ENCODE measurements at regions not wholly inside any gene's neighbourhood (a gene's known extent, or its start where the extent isn't known, plus 50 kb on each side); places are given as distances from the start of the nearest gene placed in this dataset.

DNA sequence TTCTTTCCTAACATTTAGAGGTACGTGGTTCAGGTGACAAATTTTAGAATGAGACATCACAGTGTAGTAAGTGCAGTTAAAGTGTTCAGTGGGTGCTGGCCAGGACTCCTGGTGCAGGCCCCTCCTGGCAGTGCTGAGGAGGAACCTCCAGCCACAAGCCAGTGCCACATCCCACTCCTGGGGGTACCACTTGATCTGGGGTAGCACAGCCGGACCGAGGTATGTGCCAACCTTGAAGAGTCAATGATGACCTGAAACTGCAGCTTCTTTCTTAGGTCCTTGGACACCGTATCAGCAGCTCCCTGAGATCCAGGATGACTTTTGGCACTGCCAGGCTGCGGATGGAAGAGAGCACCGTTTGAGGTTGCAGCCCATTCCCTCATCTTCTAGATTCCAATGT, 310.4 kb upstream of the IRX4 start:
- no peak for DNase-seq (ENCODE audit: low spot score)
- intact Hi-C loops (cut with DNase I): no loop called here

DNA sequence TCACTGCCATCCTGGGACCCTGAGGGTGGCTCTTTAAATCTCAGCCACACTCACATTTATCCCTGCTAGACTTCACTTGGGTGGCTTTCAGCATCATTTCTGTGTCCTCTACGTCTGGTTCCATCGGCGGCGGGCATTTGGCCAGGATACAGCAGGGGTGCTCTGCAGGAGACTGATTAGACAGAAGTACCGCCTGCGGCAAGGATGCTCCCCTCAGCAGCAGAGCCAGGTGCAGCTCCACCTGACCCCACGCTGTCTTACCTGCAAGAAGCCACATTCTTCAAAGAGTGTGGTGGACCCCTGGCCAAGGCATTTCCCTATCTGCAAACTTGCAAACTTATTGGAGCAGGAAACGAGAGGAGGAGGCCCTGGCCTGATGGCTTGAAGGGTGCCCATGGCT, 309.8 kb upstream of the IRX4 start:
- DNase-seq (ENCODE audit: low spot score): peak; percentile 72
- intact Hi-C loops (cut with DNase I): no loop called here

- DNase-seq (ENCODE audit: low spot score): peak; percentile 69
- intact Hi-C loops (cut with DNase I): no loop called here
Measured at GRCh38 chr5:2191972-2192371, 309.2 kb upstream of the IRX4 start.

DNA sequence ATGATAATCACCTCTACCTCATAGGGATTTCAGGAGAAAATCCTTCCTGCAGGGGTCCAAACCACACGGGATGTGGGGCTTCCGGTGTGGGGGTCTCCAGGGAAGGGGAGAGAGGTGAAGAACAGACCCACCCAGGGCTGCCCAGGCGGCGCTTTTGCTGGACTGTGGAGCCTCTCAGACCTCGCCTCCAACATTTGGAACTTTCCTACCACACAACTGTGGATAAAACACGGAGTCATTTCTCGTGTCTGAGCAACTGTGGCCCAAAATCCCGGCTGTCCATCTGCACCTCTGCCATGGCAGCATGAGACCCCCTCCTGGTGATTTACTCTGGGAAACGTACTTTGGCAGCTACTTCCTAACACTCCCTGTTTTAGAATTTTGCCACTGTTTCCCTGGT, 307.8 kb upstream of the IRX4 start:
- intact Hi-C loops (cut with DNase I): no loop called here
- peak; percentile 26 for DNase-seq (ENCODE audit: low spot score)

DNA sequence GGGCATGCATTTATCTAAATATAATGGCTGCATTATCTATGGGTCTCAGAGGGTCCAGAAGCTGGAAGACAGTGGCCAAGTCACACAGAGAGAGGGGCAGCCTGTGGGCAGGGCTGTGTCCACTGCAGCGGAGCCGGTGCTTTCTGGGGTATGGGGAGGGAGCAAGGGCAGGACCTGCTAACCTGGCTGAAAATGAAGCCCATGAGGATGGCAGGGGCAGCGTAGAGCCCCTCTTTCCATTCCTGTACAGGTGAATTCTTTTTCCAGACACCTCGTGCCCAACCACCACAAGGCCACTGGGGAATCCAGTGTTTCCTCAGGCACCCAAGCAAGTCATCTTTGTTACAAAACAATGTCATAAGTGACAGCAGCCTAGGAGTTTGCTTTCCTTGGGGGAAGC, 305.9 kb upstream of the IRX4 start:
- no peak for DNase-seq (ENCODE audit: low spot score)
- intact Hi-C loops (cut with DNase I): no loop called here

GRCh38 chr5:2188137-2188536, 305.4 kb upstream of the IRX4 start:
- intact Hi-C loops (cut with DNase I): no loop called here

GRCh38 chr5:2187687-2188086, 305.0 kb upstream of the IRX4 start:
- intact Hi-C loops (cut with DNase I): no loop called here
- peak; percentile 60 for DNase-seq (ENCODE audit: low spot score)

More at GRCh38 chr5:2188137-2188536, 305.4 kb upstream of the IRX4 start:
- DNase-seq (ENCODE audit: low spot score): no peak

DNA sequence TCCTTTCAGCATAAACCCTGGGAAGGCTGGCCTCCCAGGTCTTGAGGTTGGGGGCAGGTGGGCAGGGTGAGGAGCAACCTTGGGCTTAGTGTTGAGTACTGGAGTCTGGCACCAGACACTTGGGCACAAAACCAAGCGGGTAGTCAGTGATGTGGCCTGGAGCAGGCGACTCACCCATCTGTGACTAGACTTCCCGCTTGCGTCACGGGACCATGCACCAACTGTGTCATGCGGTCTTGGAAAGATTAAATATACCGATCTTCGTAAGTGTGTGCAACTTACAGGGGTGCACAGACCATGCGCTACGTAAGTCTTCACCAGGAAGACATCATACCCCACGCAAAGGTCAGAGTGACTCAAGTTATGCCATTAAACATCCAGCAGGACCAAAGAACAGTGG, 304.4 kb upstream of the IRX4 start:
- intact Hi-C loops (cut with DNase I): no loop called here
- DNase-seq (ENCODE audit: low spot score): peak; percentile 63

GRCh38 chr5:2186472-2187015, 303.8 kb upstream of the IRX4 start:
- intact Hi-C loops (cut with DNase I): no loop called here
- no peak for DNase-seq (ENCODE audit: low spot score)

GRCh38 chr5:2185646-2186471, 303.1 kb upstream of the IRX4 start:
- intact Hi-C loops (cut with DNase I): no loop called here
- DNase-seq (ENCODE audit: low spot score): peak; percentile 71

DNA sequence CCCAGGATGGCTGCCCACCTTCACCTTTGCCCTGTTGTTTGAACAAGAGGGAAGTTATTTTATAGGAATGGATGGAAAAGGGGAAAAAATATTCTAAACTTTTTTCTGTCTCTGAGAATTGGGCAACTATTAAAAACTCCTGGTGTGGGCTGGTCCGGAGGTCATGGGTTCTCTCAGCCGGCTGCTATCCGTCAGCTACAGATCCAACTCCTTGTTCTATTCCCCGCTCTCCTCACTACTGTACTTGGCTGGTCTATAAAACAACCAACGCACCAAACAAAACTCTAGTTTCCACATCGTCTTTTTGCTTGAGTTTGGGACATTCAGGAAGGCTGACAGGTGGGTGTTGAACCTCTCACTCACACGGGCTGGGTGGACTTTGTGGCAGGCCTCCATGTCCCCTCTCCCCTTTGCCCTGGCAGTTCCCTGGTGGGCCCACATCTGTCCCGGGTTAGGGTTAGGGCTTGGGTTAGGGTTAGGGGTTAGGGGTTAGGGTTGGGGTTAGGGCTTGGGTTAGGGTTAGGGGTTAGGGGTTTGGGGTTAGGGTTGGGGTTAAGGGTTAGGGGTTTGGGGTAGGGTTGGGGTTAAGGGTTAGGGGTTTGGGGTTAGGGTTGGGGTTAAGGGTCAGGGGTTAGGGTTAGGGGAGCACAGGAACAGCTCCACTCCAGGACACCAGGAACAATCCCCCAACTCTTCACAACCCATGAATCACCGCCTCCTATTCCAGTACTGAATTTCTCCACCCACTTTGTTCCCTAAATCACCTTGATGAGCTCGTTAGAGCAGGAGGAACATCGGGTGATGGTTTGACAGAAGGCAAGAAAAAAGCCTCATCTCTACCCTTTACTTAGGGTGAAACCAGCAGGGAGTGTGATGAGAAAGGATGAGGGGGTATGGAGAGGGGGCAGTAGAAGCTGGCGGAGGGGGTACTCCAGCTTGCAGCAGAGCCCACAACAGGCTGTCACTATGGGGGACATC, 302.1 kb upstream of the IRX4 start:
- DNase-seq (ENCODE audit: low spot score): peak; percentile 29
- intact Hi-C loops (cut with DNase I): no loop called here

GRCh38 chr5:2184026-2184366, 301.3 kb upstream of the IRX4 start:
- DNase-seq (ENCODE audit: low spot score): no peak
- intact Hi-C loops (cut with DNase I): no loop called here

DNA sequence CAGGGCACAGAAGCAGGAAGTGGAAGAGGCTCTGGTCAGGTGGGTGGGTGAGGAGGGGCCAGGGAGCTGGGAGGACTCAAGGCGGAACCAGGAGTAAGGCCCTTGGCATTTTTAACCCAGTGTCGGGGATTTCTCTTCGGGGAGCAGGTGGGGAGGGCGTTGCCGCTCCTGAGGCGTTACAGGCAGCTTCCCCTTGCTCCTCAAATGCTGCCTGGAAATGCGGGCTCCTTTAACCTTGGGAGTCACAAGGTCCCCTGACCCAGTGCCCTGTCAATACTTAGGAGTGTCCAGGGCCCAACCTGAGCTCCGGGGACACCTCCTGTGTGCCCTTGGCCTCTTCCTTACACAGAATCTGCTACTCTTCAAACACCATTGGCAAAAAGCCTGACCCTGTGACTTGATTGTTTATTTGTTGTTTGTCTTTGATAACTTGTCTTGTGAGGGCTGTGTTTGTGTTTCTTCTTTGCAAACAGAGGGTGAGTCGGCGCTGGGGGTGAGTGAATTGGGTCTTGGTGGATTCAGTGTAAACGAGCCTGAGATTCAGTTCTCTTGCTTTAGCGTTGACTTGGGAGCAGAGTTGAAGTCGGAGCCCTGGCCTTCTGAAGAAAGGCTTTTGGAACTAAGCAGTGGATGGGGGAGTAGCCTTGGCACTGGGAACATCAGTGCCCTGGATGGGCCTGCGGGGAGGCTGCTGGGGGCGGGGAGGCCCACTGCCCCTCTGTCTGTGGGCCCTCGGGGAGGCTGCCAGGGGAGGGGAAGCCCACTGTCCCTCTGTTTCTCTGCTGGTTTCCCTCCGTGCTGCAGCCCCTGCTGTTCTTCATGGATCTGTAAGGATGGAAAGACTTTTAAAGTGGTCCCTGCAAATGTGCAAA, 300.7 kb upstream of the IRX4 start:
- intact Hi-C loops (cut with DNase I): no loop called here
- DNase-seq (ENCODE audit: low spot score): peak; percentile 36

GRCh38 chr5:2182020-2182419, 299.3 kb upstream of the IRX4 start:
- intact Hi-C loops (cut with DNase I): no loop called here
- peak; percentile 57 for DNase-seq (ENCODE audit: low spot score)

DNA sequence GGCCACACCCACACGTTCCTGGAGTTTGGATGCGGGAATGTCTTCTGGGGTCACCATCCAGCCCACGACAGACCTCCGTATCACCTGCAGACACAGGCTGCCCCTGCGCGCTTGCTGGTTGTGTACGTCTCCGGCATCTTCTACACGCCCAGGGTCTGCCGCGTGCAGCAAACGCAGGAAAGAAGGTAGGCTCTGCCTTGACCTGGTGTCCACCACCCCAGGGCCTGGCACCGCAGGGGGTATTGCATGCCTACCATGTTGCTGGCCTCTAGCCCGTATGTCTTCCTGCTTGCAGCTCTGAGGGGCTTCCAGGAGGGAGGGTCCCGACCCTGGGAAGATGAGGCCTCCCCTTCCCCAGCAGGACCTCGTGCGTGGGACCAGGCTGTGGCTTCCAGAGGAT, 298.8 kb upstream of the IRX4 start:
- no peak for DNase-seq (ENCODE audit: low spot score)
- intact Hi-C loops (cut with DNase I): no loop called here

- intact Hi-C loops (cut with DNase I): no loop called here
- no peak for DNase-seq (ENCODE audit: low spot score)
Measured at GRCh38 chr5:2181149-2181548, 298.4 kb upstream of the IRX4 start.

- no peak for DNase-seq (ENCODE audit: low spot score)
- intact Hi-C loops (cut with DNase I): no loop called here
Measured at GRCh38 chr5:2180456-2180855, 297.7 kb upstream of the IRX4 start.

- DNase-seq (ENCODE audit: low spot score): no peak
- intact Hi-C loops (cut with DNase I): no loop called here
Measured at GRCh38 chr5:2179861-2180260, 297.1 kb upstream of the IRX4 start.

GRCh38 chr5:2178528-2178927, 295.8 kb upstream of the IRX4 start:
- DNase-seq (ENCODE audit: low spot score): peak; percentile 72
- intact Hi-C loops (cut with DNase I): no loop called here

- peak; percentile 55 for DNase-seq (ENCODE audit: low spot score)
- intact Hi-C loops (cut with DNase I): no loop called here
Measured at GRCh38 chr5:2178071-2178477, 295.3 kb upstream of the IRX4 start.

Data from cardiac septum (tissue), 1 donor.